22Rv1 (cell line): ENCODE measurements at regions not wholly inside any gene's neighbourhood (a gene's known extent, or its start where the extent isn't known, plus 50 kb on each side); places are given as distances from the start of the nearest gene placed in this dataset.

Experiments
- CTCF ChIP-seq: fragments of 450-650 bp; IDR thresholded peaks from 2 replicates; pipeline ENCODE4 v1.5.1; 2017; ENCODE audit warnings: mild to moderate bottlenecking
- ZFX ChIP-seq: fragments of 450-650 bp; IDR thresholded peaks from 2 replicates; pipeline ENCODE4 v1.6.1; 2017; ENCODE audit warnings: antibody characterized with exemption, borderline replicate concordance

GRCh38 chr1:40926441-40926840 lies 53.1 kb upstream of the CTPS1 start:
- TF ChIP-seq CTCF (no peak), ZFX (no peak)
